Epithelial cell of esophagus (primary cell): ENCODE measurements at regions not wholly inside any gene's neighbourhood (a gene's known extent, or its start where the extent isn't known, plus 50 kb on each side); places are given as distances from the start of the nearest gene placed in this dataset.
"Not testable (repeated sequence)": the region's sequence is repeated elsewhere in the genome, so short reads cannot be mapped to it uniquely, and the experiment has no call there.

ENCODE experiments used
- DNase-seq: peaks from one replicate; pipeline ENCODE4 v3.0.0; 2010; ENCODE audit warnings: low read depth
- H3K4me3 ChIP-seq: 2 replicates; pipeline ENCODE4 v1.5.1; 2011; ENCODE audit warnings: mild to moderate bottlenecking, low read length, control low read depth
- CTCF ChIP-seq: IDR thresholded peaks from 2 replicates; pipeline ENCODE4 v1.5.1; 2011; ENCODE audit warnings: low read depth, mild to moderate bottlenecking, low read length, control low read depth, inconsistent platforms; ENCODE audit not compliant: insufficient read depth; ENCODE audit errors: missing control alignments

- no peak for DNase-seq
- TF ChIP-seq CTCF, result no peak
Observed at GRCh38 chr9:87401681-87402080, 96.0 kb upstream of the DAPK1 start.

GRCh38 chr9:87402537-87402936 is 95.1 kb upstream of the DAPK1 start:
- no peak for TF ChIP-seq CTCF

More at GRCh38 chr9:87401681-87402080, 96.0 kb upstream of the DAPK1 start:
- H3K4me3 ChIP-seq, result no peak overlapping the region

GRCh38 chr9:87405677-87406542 is 91.8 kb upstream of the DAPK1 start:
- no peak overlapping the region for H3K4me3 ChIP-seq
- DNase-seq, result peak; percentile 33
- no peak for TF ChIP-seq CTCF

More at GRCh38 chr9:87402537-87402936, 95.1 kb upstream of the DAPK1 start:
- H3K4me3 ChIP-seq, result no peak overlapping the region
- DNase-seq, result no peak

GRCh38 chr9:87406543-87407166 is 91.0 kb upstream of the DAPK1 start:
- no peak for TF ChIP-seq CTCF
- no peak overlapping the region for H3K4me3 ChIP-seq
- DNase-seq, result no peak

GRCh38 chr9:87410047-87411005 is 87.3 kb upstream of the DAPK1 start:
- not testable (repeated sequence) for H3K4me3 ChIP-seq, DNase-seq

- TF ChIP-seq CTCF, result no peak
- H3K4me3 ChIP-seq, result no peak overlapping the region
- DNase-seq, result no peak
Observed at GRCh38 chr9:87420884-87421283, 76.8 kb upstream of the DAPK1 start.

- DNase-seq, result no peak
- TF ChIP-seq CTCF, result no peak
- no peak overlapping the region for H3K4me3 ChIP-seq
Observed at GRCh38 chr9:87421734-87422133, 75.9 kb upstream of the DAPK1 start.
